Large intestine (tissue), 3 donors: ENCODE measurements at regions not wholly inside any gene's neighbourhood (a gene's known extent, or its start where the extent isn't known, plus 50 kb on each side); places are given as distances from the start of the nearest gene placed in this dataset.

Source experiments
- DNase-seq, 2 donors: peaks; one replicate each; pipeline versions ENCODE4 v3.0.0 to v3.0.0-alpha.2; 2013
- H3K27ac ChIP-seq: one replicate; pipeline ENCODE4 v1.5.1; 2013; ENCODE audit warnings: low read length
- H3K27me3 ChIP-seq: 2 replicates; pipeline ENCODE4 v1.6.1; 2013; ENCODE audit warnings: low read length; ENCODE audit not compliant: control insufficient read depth, insufficient read depth
- H3K36me3 ChIP-seq: 2 replicates; pipeline ENCODE4 v1.6.1; 2013; ENCODE audit warnings: low read length; ENCODE audit not compliant: control insufficient read depth, insufficient read depth
- H3K4me1 ChIP-seq: one replicate; pipeline ENCODE4 v1.6.1; 2013; ENCODE audit warnings: low read length; ENCODE audit not compliant: control insufficient read depth, insufficient read depth
- H3K4me3 ChIP-seq: one replicate; pipeline ENCODE4 v1.5.1; 2013; ENCODE audit warnings: low read length
- H3K9me3 ChIP-seq: one replicate; pipeline ENCODE4 v1.6.1; 2013; ENCODE audit warnings: mild to moderate bottlenecking, low read depth, low read length, moderate library complexity; ENCODE audit not compliant: control insufficient read depth
- WGBS: methylation state at CpG from one replicate; pipeline ENCODE4 v1.1.5; 2013; ENCODE audit warnings: low lambda C conversion rate; ENCODE audit not compliant: insufficient coverage; 5-methylcytosine and 5-hydroxymethylcytosine counted together

DNA sequence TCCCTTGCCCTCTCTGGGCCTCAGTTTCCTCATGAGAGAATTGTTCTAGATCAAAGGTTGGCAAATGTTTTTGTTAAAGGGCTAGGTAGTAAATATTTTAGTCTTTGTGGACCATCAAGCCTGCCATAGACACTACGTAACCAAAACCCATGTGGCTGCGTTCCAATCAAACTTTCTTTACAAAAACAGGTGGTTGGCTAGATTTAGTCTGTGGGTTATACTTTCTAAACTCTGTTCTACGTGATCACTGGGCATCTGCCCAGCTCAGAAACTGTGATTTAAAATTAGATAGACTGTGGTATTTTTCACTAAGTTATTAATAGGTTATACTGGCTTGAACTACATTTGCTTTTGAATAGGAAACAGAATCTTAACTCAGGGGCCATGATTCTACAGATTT, 149.8 kb upstream of the DCC start:
- no peaks in the 10 kb centered on the region for H3K36me3 ChIP-seq
- H3K4me1 ChIP-seq: no peaks in the 10 kb centered on the region
- no peaks in the 10 kb centered on the region for H3K9me3 ChIP-seq
- H3K27me3 ChIP-seq: no peaks in the 10 kb centered on the region
- WGBS: 100% methylated on average over 1 of the region's 3 CpGs
- DNase-seq: no peak
- H3K4me3 ChIP-seq: no peak overlapping the region
- no peak overlapping the region for H3K27ac ChIP-seq

DNA sequence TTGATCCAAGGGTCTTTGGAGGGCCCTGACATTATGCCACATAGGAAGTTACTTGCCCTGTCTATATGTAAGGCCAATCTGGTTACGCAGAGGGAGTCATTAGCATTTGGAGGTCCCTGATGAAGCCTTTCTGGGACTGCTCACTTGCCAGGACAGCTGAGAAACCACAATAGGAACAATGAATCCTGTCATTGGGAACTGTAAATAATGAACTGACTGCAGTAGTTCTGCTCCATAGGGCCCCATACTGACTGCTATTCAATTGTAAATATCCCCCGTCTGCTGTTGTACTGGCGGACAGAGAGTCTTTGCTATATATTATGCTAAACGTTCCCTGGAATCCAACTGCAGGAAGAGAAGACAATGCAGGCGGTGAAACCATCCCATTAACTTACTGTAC, 149.4 kb upstream of the DCC start:
- no peak for DNase-seq
- H3K4me3 ChIP-seq: no peak overlapping the region
- no peaks in the 10 kb centered on the region for H3K9me3 ChIP-seq
- no CpG with 5 or more reads among the region's 5 CpGs for WGBS
- H3K27ac ChIP-seq: no peak overlapping the region
- no peaks in the 10 kb centered on the region for H3K4me1 ChIP-seq
- H3K36me3 ChIP-seq: no peaks in the 10 kb centered on the region
- no peaks in the 10 kb centered on the region for H3K27me3 ChIP-seq

DNA sequence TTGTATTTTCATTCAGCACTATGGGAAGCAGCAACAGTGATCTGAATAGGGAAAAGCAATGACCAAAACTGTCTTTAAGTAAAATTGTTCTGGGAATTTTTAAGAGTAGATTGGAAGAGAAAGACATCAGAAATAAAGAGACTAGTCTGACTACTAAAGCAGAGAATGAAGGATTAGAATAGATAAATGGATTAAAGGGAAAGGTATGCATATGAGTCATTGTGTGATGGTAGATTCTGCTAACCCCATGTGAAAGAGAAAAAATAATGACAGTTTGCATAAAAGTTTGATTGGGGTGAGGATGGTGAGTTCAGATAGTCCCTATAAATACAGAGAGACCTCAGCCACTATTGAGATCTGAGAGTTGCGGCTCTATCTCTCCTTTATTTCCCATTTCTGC, 139.6 kb upstream of the DCC start:
- Histone ChIP-seq H3K27me3 (no peaks in the 10 kb centered on the region), H3K4me1 (no peaks in the 10 kb centered on the region), H3K9me3 (no peaks in the 10 kb centered on the region), H3K4me3 (no peak overlapping the region), H3K27ac (no peak overlapping the region), H3K36me3 (no peaks in the 10 kb centered on the region)
- no peak for DNase-seq
- 100% methylated on average over 1 of the region's 1 CpG for WGBS

DNA sequence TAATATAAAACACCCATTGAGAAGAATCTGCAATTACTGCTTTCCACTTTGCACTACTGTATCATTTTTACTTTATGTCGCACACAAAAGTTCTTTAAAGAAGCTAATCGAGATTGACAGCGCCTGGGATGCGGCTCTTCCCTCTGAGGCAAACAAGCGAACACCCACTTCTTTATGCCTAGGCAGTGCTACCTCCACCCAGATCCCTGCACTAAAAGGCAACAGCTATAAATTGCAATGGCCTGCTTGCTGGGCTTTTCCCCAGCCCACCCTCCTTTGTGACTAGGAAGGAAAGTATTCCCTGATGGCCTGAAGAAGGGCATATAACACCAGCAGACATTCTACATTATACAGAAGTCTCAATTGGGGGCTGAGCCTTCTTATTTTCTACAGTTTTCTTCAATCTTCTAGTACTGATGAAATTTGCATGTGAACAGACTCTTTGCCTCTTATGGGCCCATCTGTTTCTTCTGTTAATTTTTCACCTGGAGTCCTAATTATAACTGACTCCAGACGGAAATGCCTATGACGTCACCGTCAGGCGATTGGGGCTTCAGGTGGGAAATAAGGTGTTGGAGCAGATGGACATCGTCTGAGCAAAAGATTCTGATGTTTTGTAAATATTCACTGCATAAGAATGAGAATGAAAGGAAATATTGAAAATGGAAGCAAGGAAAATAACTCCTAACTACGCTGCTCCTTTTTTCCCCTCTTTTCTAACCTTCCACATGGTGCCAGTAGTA, 138.9 kb upstream of the DCC start:
- H3K36me3 ChIP-seq: no peaks in the 10 kb centered on the region
- no peaks in the 10 kb centered on the region for H3K27me3 ChIP-seq
- 88% methylated on average over 4 of the region's 11 CpGs for WGBS
- no peaks in the 10 kb centered on the region for H3K9me3 ChIP-seq
- no peaks in the 10 kb centered on the region for H3K4me1 ChIP-seq
- H3K27ac ChIP-seq: no peak overlapping the region
- no peak for DNase-seq
- H3K4me3 ChIP-seq: no peak overlapping the region

DNA sequence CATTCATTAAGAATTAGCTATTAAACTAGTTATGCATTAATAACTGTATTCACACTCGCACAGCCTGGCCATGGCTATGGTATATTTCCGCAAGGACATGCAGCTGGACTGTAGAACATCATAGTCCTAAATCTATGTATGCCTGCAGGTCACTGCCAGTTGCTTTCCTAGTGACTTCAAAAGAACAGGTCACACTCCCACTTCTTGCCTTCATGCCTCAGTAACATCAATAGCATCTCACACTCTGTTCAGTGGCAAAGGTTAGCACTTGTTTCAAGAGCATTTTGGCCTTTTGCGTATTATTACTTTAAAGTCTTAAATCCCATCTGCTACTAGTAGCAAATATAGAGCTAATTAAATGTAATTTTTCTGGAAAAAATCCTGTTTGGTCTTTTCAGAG, 131.4 kb upstream of the DCC start:
- H3K27me3 ChIP-seq: no peaks in the 10 kb centered on the region
- no peak for DNase-seq
- no peak overlapping the region for H3K4me3 ChIP-seq
- H3K9me3 ChIP-seq: no peaks in the 10 kb centered on the region
- 100% methylated on average over 1 of the region's 3 CpGs for WGBS
- no peaks in the 10 kb centered on the region for H3K4me1 ChIP-seq
- no peaks in the 10 kb centered on the region for H3K36me3 ChIP-seq
- no peak overlapping the region for H3K27ac ChIP-seq

DNA sequence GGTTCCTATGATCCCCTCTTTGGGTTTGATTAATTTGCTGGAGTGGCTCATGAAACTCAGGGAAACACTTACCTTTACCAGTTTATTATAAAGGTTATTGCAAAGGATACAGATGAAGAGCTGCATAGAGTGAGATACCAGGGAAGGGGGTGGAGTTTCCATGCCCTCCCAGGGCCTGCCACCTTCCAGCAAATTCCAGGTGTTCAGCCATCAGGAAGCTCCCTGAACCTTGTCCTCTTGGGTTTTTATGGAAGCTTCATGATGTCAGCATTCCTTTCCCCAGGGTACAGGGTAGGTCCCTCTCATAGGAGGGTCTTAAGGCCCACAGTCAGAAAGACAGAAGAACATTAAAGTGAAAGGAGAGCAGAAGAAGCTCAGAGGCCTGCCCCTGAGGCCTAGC, 123.9 kb upstream of the DCC start:
- Histone ChIP-seq H3K4me3 (no peak overlapping the region), H3K27ac (no peak overlapping the region), H3K36me3 (no peaks in the 10 kb centered on the region), H3K4me1 (no peaks in the 10 kb centered on the region), H3K27me3 (no peaks in the 10 kb centered on the region), H3K9me3 (no peaks in the 10 kb centered on the region)
- DNase-seq: peak in 1 of 2 donors; percentile 39

DNA sequence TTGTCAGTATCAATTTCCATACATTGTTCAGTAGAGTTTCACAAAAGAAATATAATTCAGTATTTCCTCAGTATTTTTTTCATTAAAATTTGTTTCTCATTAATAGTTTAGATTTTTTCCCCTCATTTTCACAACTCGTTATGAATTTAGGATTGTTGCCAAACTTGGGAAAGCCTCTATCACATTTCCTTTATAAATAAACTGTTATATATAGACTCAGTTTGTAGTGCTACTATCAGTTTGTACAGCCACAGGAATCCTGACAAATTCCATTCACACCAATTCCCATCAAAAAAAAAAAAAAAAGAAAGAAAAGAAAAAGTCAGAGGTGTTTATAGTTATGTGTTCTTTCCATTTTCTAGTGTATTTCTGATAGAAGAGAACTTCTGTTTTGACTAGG, 123.3 kb upstream of the DCC start:
- H3K4me1 ChIP-seq: no peaks in the 10 kb centered on the region

DNA sequence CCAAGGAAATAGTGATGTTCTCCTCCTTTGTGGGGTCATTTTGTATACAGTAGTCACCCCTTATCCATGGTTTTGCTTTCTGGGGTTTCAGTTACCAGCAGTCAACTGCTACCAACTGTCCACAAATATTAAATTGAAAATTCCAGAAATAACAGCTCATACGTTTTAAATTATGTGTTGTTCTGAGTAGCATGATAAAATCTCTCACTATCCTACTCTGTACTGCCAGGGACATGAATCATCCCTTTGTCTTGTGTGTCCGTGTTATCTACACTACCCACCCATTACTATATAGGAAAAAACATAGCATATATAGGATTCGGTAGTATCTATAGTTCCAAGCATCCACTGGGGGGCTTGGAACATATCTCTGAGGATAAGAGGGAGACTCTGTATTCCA, 120.9 kb upstream of the DCC start:
- Histone ChIP-seq H3K27me3 (no peaks in the 10 kb centered on the region), H3K4me3 (no peak overlapping the region), H3K27ac (no peak overlapping the region), H3K4me1 (no peaks in the 10 kb centered on the region), H3K36me3 (no peaks in the 10 kb centered on the region), H3K9me3 (no peaks in the 10 kb centered on the region)
- WGBS: 50% methylated on average over 1 of the region's 3 CpGs
- DNase-seq: no peak

More for the DNA sequence above, 123.3 kb upstream of the DCC start:
- Histone ChIP-seq H3K27ac (no peak overlapping the region), H3K27me3 (no peaks in the 10 kb centered on the region), H3K9me3 (no peaks in the 10 kb centered on the region), H3K4me3 (no peak overlapping the region), H3K36me3 (no peaks in the 10 kb centered on the region)
- no peak for DNase-seq
- 80% methylated on average over 1 of the region's 1 CpG for WGBS

DNA sequence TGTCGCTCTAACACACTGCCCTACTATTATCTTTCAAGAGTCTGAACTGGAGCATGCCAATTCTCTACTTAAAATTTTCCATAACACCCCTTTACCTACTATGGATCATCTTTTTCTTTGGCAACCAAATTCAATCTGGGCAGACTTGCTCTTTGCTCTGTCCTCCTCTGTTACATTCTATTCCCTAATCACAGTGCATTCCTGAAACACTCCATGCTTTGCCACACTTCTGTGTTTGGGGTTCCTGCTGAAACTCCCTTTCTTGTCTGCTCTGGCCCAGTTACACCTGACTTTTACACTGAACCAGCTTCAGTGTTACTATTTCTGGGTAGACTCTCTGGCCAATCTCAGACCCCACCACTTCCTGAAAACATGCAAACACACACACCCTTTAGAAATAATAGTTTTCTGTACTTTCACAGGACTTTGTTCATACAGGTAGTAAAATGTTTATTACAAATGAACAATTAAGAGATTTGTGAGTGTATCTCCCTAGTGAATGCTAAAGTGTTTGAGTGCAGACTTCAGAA, 119.9 kb upstream of the DCC start:
- H3K27ac ChIP-seq: no peak overlapping the region
- H3K27me3 ChIP-seq: no peaks in the 10 kb centered on the region
- no peaks in the 10 kb centered on the region for H3K36me3 ChIP-seq
- H3K9me3 ChIP-seq: no peaks in the 10 kb centered on the region
- no peak overlapping the region for H3K4me3 ChIP-seq
- H3K4me1 ChIP-seq: no peaks in the 10 kb centered on the region
- DNase-seq: no peak
- 70% methylated on average over 1 of the region's 1 CpG for WGBS

DNA sequence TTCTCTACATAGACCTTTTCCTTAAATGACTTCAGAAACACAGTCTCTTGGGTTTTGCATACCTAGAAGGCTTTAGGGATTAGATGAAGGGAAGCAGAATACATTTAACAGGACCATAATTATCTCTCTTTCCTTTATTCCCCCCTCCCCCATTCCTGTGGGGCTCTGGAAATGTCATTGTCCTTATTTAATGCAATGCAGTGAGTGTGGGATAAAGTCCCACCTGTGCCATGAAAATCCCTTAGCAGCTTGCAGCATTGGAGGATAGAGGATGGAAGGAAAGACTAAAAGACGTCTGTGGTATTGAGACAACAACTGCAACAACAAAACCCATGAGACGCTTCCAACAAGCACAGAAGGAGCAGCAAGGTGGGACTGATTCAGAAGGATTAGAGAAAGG, 117.8 kb upstream of the DCC start:
- no peaks in the 10 kb centered on the region for H3K27me3 ChIP-seq
- no peak for DNase-seq
- no CpG with 5 or more reads among the region's 2 CpGs for WGBS
- no peaks in the 10 kb centered on the region for H3K9me3 ChIP-seq
- H3K27ac ChIP-seq: no peak overlapping the region
- no peaks in the 10 kb centered on the region for H3K36me3 ChIP-seq
- H3K4me3 ChIP-seq: no peak overlapping the region
- no peaks in the 10 kb centered on the region for H3K4me1 ChIP-seq

DNA sequence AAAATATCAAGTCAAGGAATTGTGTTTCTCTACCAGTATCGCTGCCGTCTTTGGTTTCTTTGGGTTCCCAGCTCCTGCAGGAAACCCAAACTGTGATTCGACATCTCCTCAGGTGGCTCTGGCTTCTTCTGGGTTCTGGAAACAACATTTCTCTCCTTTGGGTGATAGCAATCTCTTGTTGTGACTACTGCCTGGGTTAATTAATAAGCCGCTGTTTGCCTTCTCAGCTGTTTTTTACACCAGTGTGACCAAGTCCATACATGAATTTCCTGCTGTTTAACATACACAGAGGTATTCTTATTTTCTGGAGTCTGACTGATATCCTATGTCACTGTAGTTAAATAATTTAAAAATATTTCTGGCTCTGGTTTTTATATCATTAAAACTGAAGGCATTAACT, 112.5 kb upstream of the DCC start:
- Histone ChIP-seq H3K36me3 (no peaks in the 10 kb centered on the region), H3K27me3 (no peaks in the 10 kb centered on the region), H3K27ac (no peak overlapping the region), H3K4me3 (no peak overlapping the region), H3K4me1 (no peaks in the 10 kb centered on the region), H3K9me3 (no peaks in the 10 kb centered on the region)
- DNase-seq: peak; percentile 42 to 75
- no CpG with 5 or more reads among the region's 4 CpGs for WGBS
